ENCODE measurements at regions not wholly inside any gene's neighbourhood (a gene's known extent, or its start where the extent isn't known, plus 50 kb on each side); places are given as distances from the start of the nearest gene placed in this dataset.

GRCh38 chr2:146532509-146533147 is 1312.2 kb upstream of the ACVR2A start:
- H3K9me3 Mint-ChIP-seq: peaks cover 12 to 16% of the 10 kb centered on the region in 2 experiments
- H3K4me2 ChIP-seq (ENCODE audit: insufficient read depth, insufficient read length, low read length): no peak overlapping the region
- H4K91ac ChIP-seq (ENCODE audit: insufficient read length, low read depth, low read length): no peak overlapping the region
- H4K20me1 ChIP-seq (ENCODE audit: control insufficient read depth, insufficient read depth, insufficient read length): no peaks in the 10 kb centered on the region
- H3K27me3 Mint-ChIP-seq (ENCODE audit: low read depth): peaks cover 1% of the 10 kb centered on the region; the same call in 1 of the 2 replicates
- H3K4me1 ChIP-seq (ENCODE audit: insufficient read depth, low read length): peaks cover 2% of the 10 kb centered on the region; the same call in 1 of the 2 replicates
- H3K27ac Mint-ChIP-seq: peak overlapping the region in 2 of 3 experiments; percentile 8 to 68; a peak in 3 of 7 replicates
- no peak overlapping the region for H4K5ac ChIP-seq (ENCODE audit: insufficient read length, low read depth, low read length)
- no peak overlapping the region for H4K8ac ChIP-seq (replicated peaks; ENCODE audit: insufficient read length, low read depth, low read length)
- no peak overlapping the region for H3K4ac ChIP-seq (ENCODE audit: low read depth, low read length)
- no CpG with 5 or more reads among the region's 3 CpGs for WGBS (ENCODE audit: extremely low coverage, insufficient read length, low lambda C conversion rate)
- no peak overlapping the region for H2AK5ac ChIP-seq (ENCODE audit: insufficient read length, low read length)
- H3K79me2 ChIP-seq (ENCODE audit: insufficient read depth, low read length): no peaks in the 10 kb centered on the region
- peaks cover 16 to 22% of the 10 kb centered on the region in 2 experiments for H3K4me1 Mint-ChIP-seq
- no peak overlapping the region for H3K27ac ChIP-seq (ENCODE audit: insufficient read length, low read depth, low read length)
- no peaks in the 10 kb centered on the region for H3K9me3 ChIP-seq (ENCODE audit: control insufficient read depth, low read depth, low read length)
- H3K18ac ChIP-seq (ENCODE audit: insufficient read length, low read depth, low read length): no peak overlapping the region
- no peak overlapping the region for H2BK5ac ChIP-seq (ENCODE audit: insufficient read length, low read length)
- H3K27me3 ChIP-seq (ENCODE audit: insufficient read depth, low read length): no peaks in the 10 kb centered on the region
- TF ChIP-seq, protein P1, sequence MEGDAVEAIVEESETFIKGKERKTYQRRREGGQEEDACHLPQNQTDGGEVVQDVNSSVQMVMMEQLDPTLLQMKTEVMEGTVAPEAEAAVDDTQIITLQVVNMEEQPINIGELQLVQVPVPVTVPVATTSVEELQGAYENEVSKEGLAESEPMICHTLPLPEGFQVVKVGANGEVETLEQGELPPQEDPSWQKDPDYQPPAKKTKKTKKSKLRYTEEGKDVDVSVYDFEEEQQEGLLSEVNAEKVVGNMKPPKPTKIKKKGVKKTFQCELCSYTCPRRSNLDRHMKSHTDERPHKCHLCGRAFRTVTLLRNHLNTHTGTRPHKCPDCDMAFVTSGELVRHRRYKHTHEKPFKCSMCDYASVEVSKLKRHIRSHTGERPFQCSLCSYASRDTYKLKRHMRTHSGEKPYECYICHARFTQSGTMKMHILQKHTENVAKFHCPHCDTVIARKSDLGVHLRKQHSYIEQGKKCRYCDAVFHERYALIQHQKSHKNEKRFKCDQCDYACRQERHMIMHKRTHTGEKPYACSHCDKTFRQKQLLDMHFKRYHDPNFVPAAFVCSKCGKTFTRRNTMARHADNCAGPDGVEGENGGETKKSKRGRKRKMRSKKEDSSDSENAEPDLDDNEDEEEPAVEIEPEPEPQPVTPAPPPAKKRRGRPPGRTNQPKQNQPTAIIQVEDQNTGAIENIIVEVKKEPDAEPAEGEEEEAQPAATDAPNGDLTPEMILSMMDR (conservative IDR thresholded peaks at IDR 0.05): no peak
- H3K23ac ChIP-seq (ENCODE audit: insufficient read length, low read depth, low read length): no peak overlapping the region
- no peak overlapping the region for H3K4me3 Mint-ChIP-seq
- H3K23me2 ChIP-seq (ENCODE audit: insufficient read length, low read depth, low read length, poor library complexity, severe bottlenecking): no peaks in the 10 kb centered on the region
- peak overlapping the region; percentile 73 for H2AFZ ChIP-seq (ENCODE audit: low read length)
- no peak for DNase-seq
- H3K9ac ChIP-seq (ENCODE audit: extremely low read depth, insufficient read length, low read length): no peak overlapping the region
- H2BK20ac ChIP-seq (ENCODE audit: low read depth, low read length, poor library complexity, severe bottlenecking): no peak overlapping the region
- no peak overlapping the region for H3K56ac ChIP-seq (ENCODE audit: insufficient read length, low read depth, low read length)
- H3K79me1 ChIP-seq (ENCODE audit: insufficient read depth, low read depth, low read length, poor library complexity, severe bottlenecking): no peaks in the 10 kb centered on the region
- H2BK15ac ChIP-seq (ENCODE audit: low read depth, low read length): no peak overlapping the region
- H2BK12ac ChIP-seq (ENCODE audit: insufficient read length, low read depth, low read length): peak overlapping the region; percentile 33
- no peak overlapping the region for H3K14ac ChIP-seq (ENCODE audit: insufficient read depth, low read length)
- H3T11ph ChIP-seq (ENCODE audit: low read length): no peak overlapping the region
- peaks cover 14 to 25% (median 16%) of the 10 kb centered on the region in 3 experiments for H3K36me3 Mint-ChIP-seq (ENCODE audit: insufficient read depth in 1 of 3, low read depth in 3 of 3)
- H2BK120ac ChIP-seq (ENCODE audit: low read depth, low read length, poor library complexity, severe bottlenecking): no peak overlapping the region
